Astrocyte (in vitro differentiated cells and primary cell): ENCODE measurements at regions not wholly inside any gene's neighbourhood (a gene's known extent, or its start where the extent isn't known, plus 50 kb on each side); places are given as distances from the start of the nearest gene placed in this dataset.

Source experiments
- DNase-seq: peaks from one replicate; pipeline ENCODE4 v3.0.0-alpha.2; 2010; ENCODE audit warnings: low read depth
- FAIRE-seq: peaks from 2 replicates; lab custom pipeline; 2011; peaks lifted over from hg19 to GRCh38; lab: Jason Lieb, UNC
- H2AFZ ChIP-seq: 2 replicates; pipeline ENCODE4 v1.6.0; 2012; ENCODE audit warnings: low read depth, low read length, inconsistent platforms
- H3K27ac ChIP-seq: 2 replicates; pipeline ENCODE4 v1.5.1; 2011; ENCODE audit warnings: low read depth, low read length, inconsistent platforms
- H3K27me3 ChIP-seq: 2 replicates; pipeline ENCODE4 v1.6.0; 2011; ENCODE audit warnings: low read length, inconsistent platforms; ENCODE audit not compliant: insufficient read depth
- H3K36me3 ChIP-seq: 2 replicates; pipeline ENCODE4 v1.5.1; 2011; ENCODE audit warnings: low read length, inconsistent platforms; ENCODE audit not compliant: insufficient read depth
- H3K4me1 ChIP-seq: 2 replicates; pipeline ENCODE4 v1.5.1; 2011; ENCODE audit warnings: low read length, inconsistent platforms; ENCODE audit not compliant: insufficient read depth
- H3K4me2 ChIP-seq: 2 replicates; pipeline ENCODE4 v1.6.0; 2012; ENCODE audit warnings: low read length, inconsistent platforms
- H3K4me3 ChIP-seq: 2 replicates; pipeline ENCODE4 v1.5.1; 2011; ENCODE audit warnings: low read depth, mild to moderate bottlenecking, low read length, inconsistent platforms; ENCODE audit not compliant: insufficient read depth
- H3K79me2 ChIP-seq: 2 replicates; pipeline ENCODE4 v1.6.0; 2012; ENCODE audit warnings: mild to moderate bottlenecking, low read length, inconsistent platforms; ENCODE audit not compliant: insufficient read depth
- H3K9ac ChIP-seq: 2 replicates; pipeline ENCODE4 v1.6.0; 2012; ENCODE audit warnings: mild to moderate bottlenecking, low read length, inconsistent platforms
- H3K9me3 ChIP-seq: 2 replicates; pipeline ENCODE4 v1.5.1; 2012; ENCODE audit warnings: low read depth, mild to moderate bottlenecking, low read length, inconsistent platforms; ENCODE audit not compliant: insufficient read depth
- H4K20me1 ChIP-seq: 2 replicates; pipeline ENCODE4 v1.6.0; 2012; ENCODE audit warnings: low read length, inconsistent platforms; ENCODE audit not compliant: insufficient read depth
- H3K27ac Mint-ChIP-seq: one replicate; pipeline ENCODE4 v1.8.0; 2021; ENCODE audit warnings: mild to moderate bottlenecking, mixed read lengths; ENCODE audit not compliant: unreplicated experiment
- H3K27me3 Mint-ChIP-seq: one replicate; pipeline ENCODE4 v1.8.0; 2021; ENCODE audit warnings: low read depth, mixed read lengths; ENCODE audit not compliant: unreplicated experiment
- H3K36me3 Mint-ChIP-seq: one replicate; pipeline ENCODE4 v1.8.0; 2021; ENCODE audit warnings: low read depth, mixed read lengths; ENCODE audit not compliant: unreplicated experiment
- H3K4me1 Mint-ChIP-seq: one replicate; pipeline ENCODE4 v1.8.0; 2021; ENCODE audit warnings: low read depth, mixed read lengths; ENCODE audit not compliant: unreplicated experiment
- H3K4me3 Mint-ChIP-seq: one replicate; pipeline ENCODE4 v1.8.0; 2021; ENCODE audit warnings: mild to moderate bottlenecking, moderate library complexity, mixed read lengths; ENCODE audit not compliant: unreplicated experiment
- H3K9me3 Mint-ChIP-seq: one replicate; pipeline ENCODE4 v1.8.0; 2021; ENCODE audit warnings: mild to moderate bottlenecking, mixed read lengths; ENCODE audit not compliant: unreplicated experiment
- CTCF ChIP-seq: IDR thresholded peaks from 2 replicates; pipeline ENCODE4 v1.5.1; 2011; ENCODE audit warnings: low read depth, mild to moderate bottlenecking, inconsistent platforms, low read length, moderate library complexity; ENCODE audit not compliant: insufficient read depth
- EZH2 ChIP-seq: IDR thresholded peaks from 2 replicates; pipeline ENCODE4 v1.6.1; 2012; ENCODE audit warnings: mild to moderate bottlenecking, low read length, inconsistent platforms; ENCODE audit not compliant: insufficient read depth

- no peak overlapping the region for H3K4me3 ChIP-seq
- Mint-ChIP-seq H3K9me3 (no peaks in the 10 kb centered on the region), H3K36me3 (no peaks in the 10 kb centered on the region), H3K27me3 (peaks cover 2% of the 10 kb centered on the region), H3K4me3 (no peak overlapping the region), H3K4me1 (no peaks in the 10 kb centered on the region), H3K27ac (no peak overlapping the region)
- TF ChIP-seq EZH2 (no peak), CTCF (no peak)
- no peak overlapping the region for H3K9ac ChIP-seq
- no peaks in the 10 kb centered on the region for H3K36me3 ChIP-seq
- H4K20me1 ChIP-seq = no peaks in the 10 kb centered on the region
- no peaks in the 10 kb centered on the region for H3K4me1 ChIP-seq
- H3K4me2 ChIP-seq = no peak overlapping the region
- no peak for DNase-seq
- no peaks in the 10 kb centered on the region for H3K9me3 ChIP-seq
- H2AFZ ChIP-seq = no peak overlapping the region
- no peaks in the 10 kb centered on the region for H3K79me2 ChIP-seq
- no peak overlapping the region for H3K27ac ChIP-seq
- H3K27me3 ChIP-seq = no peaks in the 10 kb centered on the region
- FAIRE-seq = no peak
These were observed 454.8 kb upstream of the SOX9 start for GRCh38 chr17:71666047-71666446.

- FAIRE-seq = no peak
- H3K9me3 ChIP-seq = no peaks in the 10 kb centered on the region
These were observed 453.2 kb upstream of the SOX9 start for GRCh38 chr17:71667661-71668060.

More at GRCh38 chr17:71667661-71668060, 453.2 kb upstream of the SOX9 start:
- Mint-ChIP-seq H3K4me3 (no peak overlapping the region), H3K36me3 (peaks cover 2% of the 10 kb centered on the region), H3K27ac (no peak overlapping the region), H3K4me1 (no peaks in the 10 kb centered on the region), H3K27me3 (peaks cover 2% of the 10 kb centered on the region), H3K9me3 (peaks cover 3% of the 10 kb centered on the region)
- H3K4me3 ChIP-seq = no peak overlapping the region
- TF ChIP-seq EZH2 (no peak), CTCF (no peak)
- peak; percentile 16 for DNase-seq
- no peak overlapping the region for H3K4me2 ChIP-seq
- H3K27me3 ChIP-seq = no peaks in the 10 kb centered on the region
- no peaks in the 10 kb centered on the region for H3K4me1 ChIP-seq
- no peak overlapping the region for H3K9ac ChIP-seq
- no peak overlapping the region for H3K27ac ChIP-seq
- H3K36me3 ChIP-seq = no peaks in the 10 kb centered on the region
- no peak overlapping the region for H2AFZ ChIP-seq
- no peaks in the 10 kb centered on the region for H4K20me1 ChIP-seq
- no peaks in the 10 kb centered on the region for H3K79me2 ChIP-seq
